Pancreas (tissue), 10 donors: ENCODE measurements at regions not wholly inside any gene's neighbourhood (a gene's known extent, or its start where the extent isn't known, plus 50 kb on each side); places are given as distances from the start of the nearest gene placed in this dataset.
A peak's percentile ranks its signal among the peaks of the same experiment; 100 is the strongest.

Experiments used
- ATAC-seq, 4 donors: fragments of 200-7000 bp; cut with Tn5 transposase; one replicate each; pipeline versions ENCODE4 v1.8.0 to v1.9.1; 2020; ENCODE audit warnings: mild to moderate bottlenecking in 4 of 4, moderate library complexity in 4 of 4
- DNase-seq, 6 donors: peaks; one replicate each; pipeline ENCODE4 v3.0.0-alpha.2; 2020
- FAIRE-seq: peaks from 2 replicates; lab custom pipeline; 2012; peaks lifted over from hg19 to GRCh38; lab: Jason Lieb, UNC
- H3K27ac ChIP-seq, 4 donors: fragments of 200-600 bp; sonication (generic); 1 replicate in 3 of 4; 2 replicates in 1 of 4; pipeline versions ENCODE4 v1.5.0 to v1.8.0; 2020
- H3K27me3 ChIP-seq, 4 donors: fragments of 200-600 bp; one replicate each; pipeline ENCODE4 v1.8.0; 2021
- H3K36me3 ChIP-seq, 3 donors: fragments of 200-600 bp; sonication (generic) in 1 of 3; one replicate each; pipeline versions ENCODE4 v1.5.0 to v1.8.0; 2020 to 2021
- H3K4me1 ChIP-seq, 3 donors: fragments of 200-600 bp; one replicate each; pipeline ENCODE4 v1.8.0; 2021
- H3K4me3 ChIP-seq, 4 donors: fragments of 200-600 bp; sonication (generic) in 2 of 4; one replicate each; pipeline versions ENCODE4 v1.5.0 to v1.8.0; 2020 to 2021
- H3K9me3 ChIP-seq, 4 donors: fragments of 200-600 bp; one replicate each; pipeline ENCODE4 v1.8.0; 2021
- CTCF ChIP-seq, 4 donors: fragments of 200-600 bp; sonication (generic) in 3 of 4; IDR thresholded peaks; one replicate each; pipeline versions ENCODE4 v1.5.0 to v1.8.0; 2021; ENCODE audit warnings: antibody characterized with exemption in 4 of 4
- WGBS, 2 donors: extraction: QIAGEN DNeasy Blood & Tissue Kit; methylation state at CpG; one replicate each; pipeline ENCODE4 v1.1.7; 2013; 5-methylcytosine and 5-hydroxymethylcytosine counted together
- intact Hi-C, 3 donors: fragments of 100-400 bp; cut with DNase I; formaldehyde crosslinking; loops; one replicate each; pipeline versions ENCODE4 v1.11.1 to v1.14.2; 2022
- donor health status: healthy with polysubstance abuse.
- donor health status: DM: no; HTN: no; CAD: no; lungs with moderate emphysema.
- donor health status: DM: no; HTN: no; CAD: no.
- donor health status: control.
- donor health status: control.
- donor health status: Bipolar disorder and iron deficiency.
- donor health status: DM: yes; HTN: yes; CAD: no.
- donor health status: DM: no; HTN: no; CAD: no.
- donor health status: DM: no; HTN: no; CAD: no.
- donor health status: DM: yes; HTN: yes; CAD: no.

- no peak for FAIRE-seq
- intact Hi-C loops, result no loop called here
- TF ChIP-seq CTCF (IDR thresholded peaks at IDR 0.05), result no peak
Measured at GRCh38 chr1:194355488-194356106, 1169.2 kb upstream of the B3GALT2 start.

GRCh38 chr1:194353121-194353520 lies 1166.7 kb upstream of the B3GALT2 start:
- H3K27ac ChIP-seq, result no peak overlapping the region
- H3K9me3 ChIP-seq, result no peaks in the 10 kb centered on the region
- H3K36me3 ChIP-seq, result no peaks in the 10 kb centered on the region
- DNase-seq (no peak), FAIRE-seq (no peak), ATAC-seq (no peak)
- H3K4me1 ChIP-seq, result no peaks in the 10 kb centered on the region
- WGBS, 2 donors, result 40 to 56% methylated on average over 3 of the region's 3 CpGs
- no peak overlapping the region for H3K4me3 ChIP-seq
- H3K27me3 ChIP-seq, result no peaks in the 10 kb centered on the region
- no peak for TF ChIP-seq CTCF (IDR thresholded peaks at IDR 0.05)
- intact Hi-C loops, result no loop called here

More at GRCh38 chr1:194355488-194356106, 1169.2 kb upstream of the B3GALT2 start:
- H3K27me3 ChIP-seq, result no peaks in the 10 kb centered on the region
- H3K4me1 ChIP-seq, result no peaks in the 10 kb centered on the region
- no peaks in the 10 kb centered on the region for H3K9me3 ChIP-seq
- WGBS, 2 donors, result 67 to 72% methylated on average over 12 of the region's 12 CpGs
- no peak overlapping the region for H3K27ac ChIP-seq
- DNase-seq, result no peak
- no peaks in the 10 kb centered on the region for H3K36me3 ChIP-seq
- ATAC-seq, result no peak
- no peak overlapping the region for H3K4me3 ChIP-seq

- Histone ChIP-seq H3K27ac (no peak overlapping the region), H3K36me3 (no peaks in the 10 kb centered on the region), H3K4me3 (no peak overlapping the region), H3K27me3 (no peaks in the 10 kb centered on the region), H3K9me3 (no peaks in the 10 kb centered on the region), H3K4me1 (no peaks in the 10 kb centered on the region)
- ATAC-seq, result no peak
- DNase-seq, result no peak
- 52 to 60% methylated on average over 2 of the region's 2 CpGs for WGBS, 2 donors
- FAIRE-seq, result no peak
- no peak for TF ChIP-seq CTCF (IDR thresholded peaks at IDR 0.05)
- intact Hi-C loops, result no loop called here
Measured at GRCh38 chr1:194347200-194347599, 1160.8 kb upstream of the B3GALT2 start.

- no peaks in the 10 kb centered on the region for H3K9me3 ChIP-seq
- intact Hi-C loops, result no loop called here
- H3K4me1 ChIP-seq, result no peaks in the 10 kb centered on the region
- no peaks in the 10 kb centered on the region for H3K27me3 ChIP-seq
- no peak overlapping the region for H3K27ac ChIP-seq
- no peak for FAIRE-seq
- peak in 1 of 6 donors; percentile 20 for DNase-seq
- WGBS, 2 donors, result 58 to 75% methylated on average over 18 of the region's 18 CpGs
- no peak overlapping the region for H3K4me3 ChIP-seq
- TF ChIP-seq CTCF (IDR thresholded peaks at IDR 0.05), result no peak
- ATAC-seq, result no peak
- H3K36me3 ChIP-seq, result no peaks in the 10 kb centered on the region
Measured at GRCh38 chr1:194342484-194343262, 1156.3 kb upstream of the B3GALT2 start.

GRCh38 chr1:194341587-194341986 lies 1155.2 kb upstream of the B3GALT2 start:
- FAIRE-seq (no peak), ATAC-seq (no peak), DNase-seq (no peak)
- H3K4me1 ChIP-seq, result no peaks in the 10 kb centered on the region
- no peaks in the 10 kb centered on the region for H3K27me3 ChIP-seq
- WGBS, 2 donors, result 98 to 100% methylated on average over 1 of the region's 1 CpG
- H3K4me3 ChIP-seq, result no peak overlapping the region
- no peak overlapping the region for H3K27ac ChIP-seq
- H3K36me3 ChIP-seq, result no peaks in the 10 kb centered on the region
- no peaks in the 10 kb centered on the region for H3K9me3 ChIP-seq
- intact Hi-C loops, result no loop called here
- no peak for TF ChIP-seq CTCF (IDR thresholded peaks at IDR 0.05)
